ENCODE measurements at regions not wholly inside any gene's neighbourhood (a gene's known extent, or its start where the extent isn't known, plus 50 kb on each side); places are given as distances from the start of the nearest gene placed in this dataset.

DNA sequence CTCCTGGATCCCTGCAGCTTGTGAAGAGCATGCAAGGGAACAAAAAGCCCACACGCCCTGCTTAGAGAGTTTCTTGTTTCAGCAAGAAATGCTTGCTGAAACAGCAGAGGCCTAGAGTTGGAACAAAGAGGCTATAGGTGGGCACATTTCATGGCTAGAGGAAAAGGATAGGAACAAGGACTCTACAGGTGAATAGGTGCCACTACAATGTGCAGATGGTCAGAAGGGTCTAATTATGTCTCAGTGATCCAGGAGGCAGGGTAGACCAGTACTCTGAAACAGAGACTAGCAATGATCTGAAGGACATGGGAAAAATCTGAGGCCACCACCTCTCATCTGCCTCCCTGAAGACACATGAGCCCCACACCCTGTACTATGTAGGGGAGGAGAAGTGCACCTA, 609.0 kb downstream of the REEP3 start:
- DNase-seq: no peak
- Histone ChIP-seq H3K27me3 (replicated peaks) (no peaks in the 10 kb centered on the region), H3K4me3 (ENCODE audit: low read depth, low read length) (no peak overlapping the region), H3K27ac (no peak overlapping the region), H3K36me3 (replicated peaks) (no peaks in the 10 kb centered on the region)
- TF ChIP-seq, protein P1, sequence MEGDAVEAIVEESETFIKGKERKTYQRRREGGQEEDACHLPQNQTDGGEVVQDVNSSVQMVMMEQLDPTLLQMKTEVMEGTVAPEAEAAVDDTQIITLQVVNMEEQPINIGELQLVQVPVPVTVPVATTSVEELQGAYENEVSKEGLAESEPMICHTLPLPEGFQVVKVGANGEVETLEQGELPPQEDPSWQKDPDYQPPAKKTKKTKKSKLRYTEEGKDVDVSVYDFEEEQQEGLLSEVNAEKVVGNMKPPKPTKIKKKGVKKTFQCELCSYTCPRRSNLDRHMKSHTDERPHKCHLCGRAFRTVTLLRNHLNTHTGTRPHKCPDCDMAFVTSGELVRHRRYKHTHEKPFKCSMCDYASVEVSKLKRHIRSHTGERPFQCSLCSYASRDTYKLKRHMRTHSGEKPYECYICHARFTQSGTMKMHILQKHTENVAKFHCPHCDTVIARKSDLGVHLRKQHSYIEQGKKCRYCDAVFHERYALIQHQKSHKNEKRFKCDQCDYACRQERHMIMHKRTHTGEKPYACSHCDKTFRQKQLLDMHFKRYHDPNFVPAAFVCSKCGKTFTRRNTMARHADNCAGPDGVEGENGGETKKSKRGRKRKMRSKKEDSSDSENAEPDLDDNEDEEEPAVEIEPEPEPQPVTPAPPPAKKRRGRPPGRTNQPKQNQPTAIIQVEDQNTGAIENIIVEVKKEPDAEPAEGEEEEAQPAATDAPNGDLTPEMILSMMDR (IDR thresholded peaks at IDR 0.05; ENCODE audit: low read depth, low read length, missing control alignments): no peak
- in situ Hi-C loops (cut with HindIII; ENCODE audit: low pct_ligation_motif_present, low sequenced_read_pairs): no loop called here

DNA sequence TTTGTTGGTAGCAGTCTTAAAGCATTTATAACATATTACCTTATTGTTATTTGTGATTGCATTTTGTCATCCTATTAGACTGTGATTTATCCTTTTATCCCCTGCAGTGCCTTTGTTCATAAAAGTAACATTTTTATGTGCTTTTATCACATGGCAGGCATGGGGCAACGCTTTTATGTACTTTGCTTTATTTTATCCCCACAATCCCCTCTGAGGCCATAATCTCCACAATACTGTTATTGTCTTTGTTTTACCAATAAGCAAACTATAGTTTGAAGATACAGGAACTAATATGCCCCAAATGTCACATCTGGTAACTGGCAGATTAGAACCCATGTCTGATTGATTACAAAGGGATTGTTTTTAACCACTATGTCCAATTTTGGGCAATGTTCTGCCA, 613.5 kb downstream of the REEP3 start:
- H3K4me3 ChIP-seq (ENCODE audit: low read depth, low read length): no peak overlapping the region
- in situ Hi-C loops (cut with HindIII; ENCODE audit: low pct_ligation_motif_present, low sequenced_read_pairs): no loop called here
- H3K27ac ChIP-seq: no peak overlapping the region
- no peaks in the 10 kb centered on the region for H3K27me3 ChIP-seq (replicated peaks)
- no peaks in the 10 kb centered on the region for H3K36me3 ChIP-seq (replicated peaks)
- no peak for DNase-seq
- TF ChIP-seq, protein P1 (IDR thresholded peaks at IDR 0.05; ENCODE audit: low read depth, low read length, missing control alignments): no peak

DNA sequence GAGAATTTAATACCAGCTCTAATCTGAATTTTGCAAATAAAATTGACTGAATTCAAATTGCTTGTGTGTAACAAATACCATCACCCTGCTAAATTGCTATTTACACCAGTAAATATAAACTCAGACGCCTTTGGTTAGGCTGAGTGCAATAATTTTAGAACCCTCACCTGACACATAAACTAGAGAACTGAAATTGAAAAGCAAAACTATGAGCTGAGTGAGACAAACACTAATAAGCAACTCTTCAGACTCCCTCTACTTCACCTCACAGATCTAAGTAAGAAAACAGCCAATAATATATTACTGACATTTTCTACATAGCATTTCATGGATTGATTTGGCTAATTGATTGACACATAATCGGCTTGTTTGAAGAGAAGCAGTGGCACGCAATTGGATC, 621.2 kb downstream of the REEP3 start:
- no peak overlapping the region for H3K27ac ChIP-seq
- H3K36me3 ChIP-seq (replicated peaks): no peaks in the 10 kb centered on the region
- in situ Hi-C loops (cut with HindIII; ENCODE audit: low pct_ligation_motif_present, low sequenced_read_pairs): no loop called here
- H3K27me3 ChIP-seq (replicated peaks): no peaks in the 10 kb centered on the region
- no peak for DNase-seq
- TF ChIP-seq, protein P1 (IDR thresholded peaks at IDR 0.05; ENCODE audit: low read depth, low read length, missing control alignments): no peak
- H3K4me3 ChIP-seq (ENCODE audit: low read depth, low read length): no peak overlapping the region

DNA sequence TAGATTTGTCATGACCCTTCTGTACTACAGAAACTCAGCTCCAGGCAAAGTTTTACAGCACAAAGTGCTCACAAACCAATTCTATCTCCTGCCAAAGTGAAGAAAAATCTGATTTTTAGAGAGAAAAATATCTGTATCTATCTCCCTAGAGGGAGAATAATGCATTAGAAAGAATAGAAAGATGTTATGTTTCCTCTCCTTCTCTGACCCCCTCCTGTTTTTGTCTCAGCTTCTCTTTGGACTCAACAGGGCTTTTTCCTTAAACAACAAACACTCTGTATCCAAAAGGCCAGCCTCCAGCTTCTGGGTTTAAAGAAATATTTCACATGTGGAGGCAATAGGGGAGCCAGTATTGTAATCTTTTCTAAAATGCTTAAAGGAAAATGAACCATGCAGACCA, 627.4 kb downstream of the REEP3 start:
- H3K36me3 ChIP-seq (replicated peaks): no peaks in the 10 kb centered on the region
- H3K27ac ChIP-seq: no peak overlapping the region
- in situ Hi-C loops (cut with HindIII; ENCODE audit: low pct_ligation_motif_present, low sequenced_read_pairs): no loop called here
- no peaks in the 10 kb centered on the region for H3K27me3 ChIP-seq (replicated peaks)
- no peak overlapping the region for H3K4me3 ChIP-seq (ENCODE audit: low read depth, low read length)
- DNase-seq: no peak
- TF ChIP-seq, protein P1 (IDR thresholded peaks at IDR 0.05; ENCODE audit: low read depth, low read length, missing control alignments): no peak

DNA sequence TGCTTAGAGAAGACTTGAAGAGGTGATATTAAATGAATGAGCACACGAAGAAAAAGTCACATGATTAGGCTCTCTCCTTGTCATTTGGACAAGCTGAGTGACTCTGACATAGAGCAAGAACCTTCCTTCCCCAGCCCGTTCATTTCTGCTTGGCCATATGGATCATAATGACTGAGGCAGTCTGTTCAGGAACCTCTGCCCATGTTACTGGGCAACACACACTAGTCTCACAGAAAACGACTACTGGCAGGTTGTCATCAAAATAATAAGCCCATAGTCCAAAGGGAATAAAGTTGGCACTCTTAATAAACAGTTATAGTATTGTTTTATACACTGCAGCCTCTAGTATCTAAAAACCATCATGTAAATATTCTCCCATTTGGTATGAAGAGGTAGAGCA, 635.0 kb downstream of the REEP3 start:
- in situ Hi-C loops (cut with HindIII; ENCODE audit: low pct_ligation_motif_present, low sequenced_read_pairs): no loop called here
- Histone ChIP-seq H3K27ac (no peak overlapping the region), H3K27me3 (replicated peaks) (no peaks in the 10 kb centered on the region), H3K36me3 (replicated peaks) (no peaks in the 10 kb centered on the region), H3K4me3 (ENCODE audit: low read depth, low read length) (no peak overlapping the region)
- DNase-seq: no peak
- TF ChIP-seq, protein P1 (IDR thresholded peaks at IDR 0.05; ENCODE audit: low read depth, low read length, missing control alignments): no peak

DNA sequence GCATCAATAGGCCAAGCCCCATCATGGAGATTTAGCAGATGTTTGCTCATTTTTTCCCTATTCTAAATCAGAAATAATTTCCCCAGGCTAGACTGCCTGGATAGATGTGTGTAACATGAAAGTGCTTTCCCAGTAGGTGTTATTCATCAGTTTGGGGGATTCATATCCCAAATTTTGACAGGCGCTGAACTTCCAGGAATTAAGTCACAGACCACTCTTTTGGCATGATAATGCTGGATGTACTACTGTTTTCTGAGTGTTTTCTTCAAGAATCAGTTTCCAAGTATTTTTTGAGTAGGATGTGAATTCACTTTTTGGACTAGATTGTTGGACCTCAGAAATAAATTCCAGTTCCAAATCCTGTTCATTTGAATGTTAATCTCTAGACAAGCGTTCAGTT, 637.4 kb downstream of the REEP3 start:
- Histone ChIP-seq H3K27ac (no peak overlapping the region), H3K4me3 (ENCODE audit: low read depth, low read length) (no peak overlapping the region), H3K27me3 (replicated peaks) (no peaks in the 10 kb centered on the region), H3K36me3 (replicated peaks) (no peaks in the 10 kb centered on the region)
- no peak for DNase-seq
- in situ Hi-C loops (cut with HindIII; ENCODE audit: low pct_ligation_motif_present, low sequenced_read_pairs): no loop called here
- TF ChIP-seq, protein P1 (IDR thresholded peaks at IDR 0.05; ENCODE audit: low read depth, low read length, missing control alignments): no peak
